ENCODE measurements at regions not wholly inside any gene's neighbourhood (a gene's known extent, or its start where the extent isn't known, plus 50 kb on each side); places are given as distances from the start of the nearest gene placed in this dataset.

GRCh38 chr12:3998397-3998796, 125.2 kb upstream of the PARP11 start:
- no peak for DNase-seq (ENCODE audit: extremely low spot score)
- POLR2A ChIA-PET: no interaction called here
- TF ChIP-seq CTCF (IDR thresholded peaks at IDR 0.05; ENCODE audit: control extremely low read depth, extremely low read depth, low read depth, missing control alignments): no peak
- CTCF ChIA-PET: interaction anchor here (0.8 to 10.9 kb wide), 11 partner anchors 9 to 281 kb away, joined by 3 to 128 read pairs (median 4); no protein-coding TSS in a partner anchor

- ChIA-PET POLR2A (no interaction called here), CTCF (interaction anchor here (1.5 to 10.9 kb wide), 5 partner anchors 17 to 288 kb away, joined by 3 to 128 read pairs (median 7); no protein-coding TSS in a partner anchor)
- DNase-seq (ENCODE audit: extremely low spot score): no peak
- no peak for TF ChIP-seq CTCF (IDR thresholded peaks at IDR 0.05; ENCODE audit: control extremely low read depth, extremely low read depth, low read depth, missing control alignments)
Observed at GRCh38 chr12:3996322-3996721, 123.1 kb upstream of the PARP11 start.

GRCh38 chr12:3995306-3995705, 122.1 kb upstream of the PARP11 start:
- ChIA-PET CTCF (interaction anchor here (1.0 to 10.9 kb wide), 10 partner anchors 11 to 289 kb away, joined by 3 to 128 read pairs (median 4); no protein-coding TSS in a partner anchor), POLR2A (no interaction called here)

GRCh38 chr12:3994500-3994899, 121.3 kb upstream of the PARP11 start:
- POLR2A ChIA-PET: no interaction called here
- CTCF ChIA-PET: interaction anchor here (0.9 to 10.9 kb wide), 6 partner anchors 12 to 284 kb away, joined by 3 to 128 read pairs (median 4); no protein-coding TSS in a partner anchor
- TF ChIP-seq CTCF (IDR thresholded peaks at IDR 0.05; ENCODE audit: control extremely low read depth, extremely low read depth, low read depth, missing control alignments): no peak
- no peak for DNase-seq (ENCODE audit: extremely low spot score)

More at GRCh38 chr12:3995306-3995705, 122.1 kb upstream of the PARP11 start:
- no peak for TF ChIP-seq CTCF (IDR thresholded peaks at IDR 0.05; ENCODE audit: control extremely low read depth, extremely low read depth, low read depth, missing control alignments)
- no peak for DNase-seq (ENCODE audit: extremely low spot score)

GRCh38 chr12:3992945-3993344, 119.7 kb upstream of the PARP11 start:
- ChIA-PET CTCF (interaction anchor here (1.0 to 10.9 kb wide), 7 partner anchors 8 to 286 kb away, joined by 3 to 128 read pairs (median 4); partner anchors contain the start of gene CCND2), POLR2A (no interaction called here)

GRCh38 chr12:3991798-3992580, 118.8 kb upstream of the PARP11 start:
- ChIA-PET CTCF (interaction anchor here (1.0 to 10.9 kb wide), 9 partner anchors 9 to 287 kb away, joined by 3 to 128 read pairs (median 4); partner anchors contain the start of gene CCND2), POLR2A (no interaction called here)
- TF ChIP-seq CTCF (IDR thresholded peaks at IDR 0.05; ENCODE audit: control extremely low read depth, extremely low read depth, low read depth, missing control alignments): no peak
- no peak for DNase-seq (ENCODE audit: extremely low spot score)

More at GRCh38 chr12:3992945-3993344, 119.7 kb upstream of the PARP11 start:
- no peak for DNase-seq (ENCODE audit: extremely low spot score)
- TF ChIP-seq CTCF (IDR thresholded peaks at IDR 0.05; ENCODE audit: control extremely low read depth, extremely low read depth, low read depth, missing control alignments): no peak

All from GM10248 (cell line).